CD4-positive, alpha-beta T cell treated with Interleukin-1 beta for 1 hour (primary cell): ENCODE measurements at regions not wholly inside any gene's neighbourhood (a gene's known extent, or its start where the extent isn't known, plus 50 kb on each side); places are given as distances from the start of the nearest gene placed in this dataset.

Experiments
- DNase-seq, 2 donors: peaks; one replicate each; pipeline ENCODE4 v3.0.0-alpha.2; 2020 to 2022

GRCh38 chr2:235141411-235142128 is 189.8 kb downstream of the SH3BP4 start:
- DNase-seq: no peak

GRCh38 chr2:235142601-235143000 is 190.8 kb downstream of the SH3BP4 start:
- DNase-seq: no peak

- no peak for DNase-seq
These were observed 192.0 kb downstream of the SH3BP4 start for GRCh38 chr2:235143789-235144188.

GRCh38 chr2:235144291-235144690 is 192.5 kb downstream of the SH3BP4 start:
- DNase-seq: no peak

- DNase-seq: no peak
These were observed 194.4 kb downstream of the SH3BP4 start for GRCh38 chr2:235146206-235146605.

- no peak for DNase-seq
These were observed 195.2 kb downstream of the SH3BP4 start for GRCh38 chr2:235146871-235147565.

GRCh38 chr2:235148201-235149170 is 196.7 kb downstream of the SH3BP4 start:
- no peak for DNase-seq

- DNase-seq: no peak
These were observed 197.4 kb downstream of the SH3BP4 start for GRCh38 chr2:235149240-235149659.

GRCh38 chr2:235149736-235150135 is 197.9 kb downstream of the SH3BP4 start:
- no peak for DNase-seq

GRCh38 chr2:235151152-235151551 is 199.3 kb downstream of the SH3BP4 start:
- DNase-seq: no peak

GRCh38 chr2:235155163-235155562 is 203.3 kb downstream of the SH3BP4 start:
- no peak for DNase-seq

GRCh38 chr2:235156055-235156454 is 204.2 kb downstream of the SH3BP4 start:
- no peak for DNase-seq

- no peak for DNase-seq
These were observed 206.1 kb downstream of the SH3BP4 start for GRCh38 chr2:235157746-235158482.

- DNase-seq: no peak
These were observed 208.5 kb downstream of the SH3BP4 start for GRCh38 chr2:235160281-235160810.

- DNase-seq: no peak
These were observed 209.7 kb downstream of the SH3BP4 start for GRCh38 chr2:235161565-235161964.

GRCh38 chr2:235162082-235162836 is 210.4 kb downstream of the SH3BP4 start:
- DNase-seq: no peak

GRCh38 chr2:235162837-235163197 is 211.0 kb downstream of the SH3BP4 start:
- no peak for DNase-seq

GRCh38 chr2:235165136-235165535 is 213.3 kb downstream of the SH3BP4 start:
- no peak for DNase-seq

- no peak for DNase-seq
These were observed 213.8 kb downstream of the SH3BP4 start for GRCh38 chr2:235165631-235166030.

- no peak for DNase-seq
These were observed 216.6 kb downstream of the SH3BP4 start for GRCh38 chr2:235168174-235168979.

GRCh38 chr2:235170016-235170415 is 218.2 kb downstream of the SH3BP4 start:
- no peak for DNase-seq
